ENCODE measurements at regions not wholly inside any gene's neighbourhood (a gene's known extent, or its start where the extent isn't known, plus 50 kb on each side); places are given as distances from the start of the nearest gene placed in this dataset.

DNA sequence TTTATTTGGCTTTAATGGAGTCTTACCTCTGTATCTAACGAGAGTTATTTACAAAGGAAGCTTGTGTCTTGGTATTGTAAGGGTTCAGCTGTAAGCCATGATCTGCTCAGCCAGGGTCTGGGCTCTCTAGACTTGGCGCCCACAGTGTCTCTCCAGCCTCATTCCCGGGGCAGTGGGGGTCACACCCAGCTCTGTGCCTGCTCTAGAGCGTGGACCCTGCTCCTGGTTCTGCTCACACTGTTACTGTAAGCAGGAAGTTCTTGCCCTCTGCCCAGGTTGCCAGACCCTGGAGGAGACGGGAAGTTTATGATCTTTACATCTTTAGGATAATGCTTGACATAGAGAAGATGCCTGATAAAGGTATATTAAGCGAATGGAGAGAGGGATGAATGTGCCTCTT is 235.7 kb downstream of the PTTG2 start:
- Histone ChIP-seq H3K23ac (ENCODE audit: low read length) (no peak overlapping the region), H3K79me1 (ENCODE audit: low read length) (no peaks in the 10 kb centered on the region), H4K8ac (ENCODE audit: low read depth, low read length) (no peak overlapping the region), H3K27ac (ENCODE audit: low read depth, low read length) (no peak overlapping the region), H3K79me2 (ENCODE audit: control insufficient read depth, insufficient read depth, low read length) (no peaks in the 10 kb centered on the region), H3K27me3 (ENCODE audit: insufficient read depth, low read length, poor library complexity) (no peaks in the 10 kb centered on the region), H3K9ac (ENCODE audit: low read length) (no peak overlapping the region), H2BK5ac (ENCODE audit: low read length) (no peak overlapping the region), H3K56ac (ENCODE audit: low read length) (no peak overlapping the region), H3K18ac (ENCODE audit: low read length) (no peak overlapping the region), H3K4ac (ENCODE audit: low read depth, low read length) (no peak overlapping the region), H4K5ac (ENCODE audit: low read length) (no peak overlapping the region), H3K36me3 (ENCODE audit: control insufficient read depth, insufficient read depth, low read length) (no peaks in the 10 kb centered on the region), H3K4me1 (ENCODE audit: control insufficient read depth, low read depth, low read length) (no peaks in the 10 kb centered on the region), H3K4me3 (ENCODE audit: low read length) (no peak overlapping the region), H2AK5ac (ENCODE audit: low read length) (no peak overlapping the region), H2BK15ac (replicated peaks; ENCODE audit: low read depth) (no peak overlapping the region), H2BK120ac (ENCODE audit: low read depth, low read length) (no peak overlapping the region), H3K4me2 (ENCODE audit: low read length) (no peak overlapping the region)
- no CpG with 5 or more reads among the region's 6 CpGs for WGBS (ENCODE audit: extremely low coverage, insufficient coverage, low lambda C conversion rate)
- no peak for DNase-seq

DNA sequence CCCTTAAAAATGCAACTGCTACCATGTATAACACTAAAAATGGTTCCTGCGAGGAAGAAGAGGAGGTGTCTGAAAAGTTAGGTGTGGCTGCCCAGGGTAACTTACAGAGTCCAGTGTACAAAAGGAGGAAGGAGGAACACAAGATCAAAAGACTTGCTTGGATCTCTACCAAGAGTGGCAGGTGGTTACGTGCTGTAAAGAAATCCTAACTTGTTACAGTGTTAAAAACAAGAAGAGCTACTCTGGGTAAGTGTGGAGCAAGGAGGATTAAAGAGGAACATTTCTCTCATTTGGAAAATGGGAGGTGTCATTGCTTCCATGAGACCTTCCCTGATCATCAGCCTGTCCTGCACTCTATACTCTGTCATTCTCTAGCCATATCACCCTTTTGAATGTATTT is 242.0 kb downstream of the PTTG2 start:
- Histone ChIP-seq H3K23ac (ENCODE audit: low read length) (no peak overlapping the region), H3K4me3 (ENCODE audit: low read length) (no peak overlapping the region), H2BK120ac (ENCODE audit: low read depth, low read length) (no peak overlapping the region), H2AK5ac (ENCODE audit: low read length) (no peak overlapping the region), H2BK15ac (replicated peaks; ENCODE audit: low read depth) (no peak overlapping the region), H3K27ac (ENCODE audit: low read depth, low read length) (no peak overlapping the region), H3K36me3 (ENCODE audit: control insufficient read depth, insufficient read depth, low read length) (no peaks in the 10 kb centered on the region), H3K4ac (ENCODE audit: low read depth, low read length) (no peak overlapping the region), H3K56ac (ENCODE audit: low read length) (no peak overlapping the region), H4K5ac (ENCODE audit: low read length) (no peak overlapping the region), H3K79me2 (ENCODE audit: control insufficient read depth, insufficient read depth, low read length) (no peaks in the 10 kb centered on the region), H4K8ac (ENCODE audit: low read depth, low read length) (no peak overlapping the region), H3K4me1 (ENCODE audit: control insufficient read depth, low read depth, low read length) (no peaks in the 10 kb centered on the region), H2BK5ac (ENCODE audit: low read length) (no peak overlapping the region), H3K9ac (ENCODE audit: low read length) (no peak overlapping the region), H3K27me3 (ENCODE audit: insufficient read depth, low read length, poor library complexity) (no peaks in the 10 kb centered on the region), H3K18ac (ENCODE audit: low read length) (no peak overlapping the region), H3K4me2 (ENCODE audit: low read length) (no peak overlapping the region), H3K79me1 (ENCODE audit: low read length) (no peaks in the 10 kb centered on the region)
- no CpG with 5 or more reads among the region's 2 CpGs for WGBS (ENCODE audit: extremely low coverage, insufficient coverage, low lambda C conversion rate)
- no peak for DNase-seq

- Histone ChIP-seq H3K79me2 (ENCODE audit: control insufficient read depth, insufficient read depth, low read length) (no peaks in the 10 kb centered on the region), H3K18ac (ENCODE audit: low read length) (no peak overlapping the region), H4K5ac (ENCODE audit: low read length) (no peak overlapping the region), H3K27ac (ENCODE audit: low read depth, low read length) (no peak overlapping the region), H2BK5ac (ENCODE audit: low read length) (no peak overlapping the region), H3K4me1 (ENCODE audit: control insufficient read depth, low read depth, low read length) (no peaks in the 10 kb centered on the region), H2AK5ac (ENCODE audit: low read length) (no peak overlapping the region), H3K9ac (ENCODE audit: low read length) (no peak overlapping the region), H3K4me2 (ENCODE audit: low read length) (no peak overlapping the region), H2BK120ac (ENCODE audit: low read depth, low read length) (no peak overlapping the region), H3K23ac (ENCODE audit: low read length) (no peak overlapping the region), H3K36me3 (ENCODE audit: control insufficient read depth, insufficient read depth, low read length) (no peaks in the 10 kb centered on the region), H2BK15ac (replicated peaks; ENCODE audit: low read depth) (no peak overlapping the region), H3K27me3 (ENCODE audit: insufficient read depth, low read length, poor library complexity) (no peaks in the 10 kb centered on the region), H3K4ac (ENCODE audit: low read depth, low read length) (no peak overlapping the region), H4K8ac (ENCODE audit: low read depth, low read length) (no peak overlapping the region), H3K79me1 (ENCODE audit: low read length) (no peaks in the 10 kb centered on the region), H3K56ac (ENCODE audit: low read length) (no peak overlapping the region), H3K4me3 (ENCODE audit: low read length) (no peak overlapping the region)
- no peak for DNase-seq
- WGBS (ENCODE audit: extremely low coverage, insufficient coverage, low lambda C conversion rate) = no CpG with 5 or more reads among the region's 3 CpGs
Observed at GRCh38 chr4:38203609-38204008, 243.4 kb downstream of the PTTG2 start.

DNA sequence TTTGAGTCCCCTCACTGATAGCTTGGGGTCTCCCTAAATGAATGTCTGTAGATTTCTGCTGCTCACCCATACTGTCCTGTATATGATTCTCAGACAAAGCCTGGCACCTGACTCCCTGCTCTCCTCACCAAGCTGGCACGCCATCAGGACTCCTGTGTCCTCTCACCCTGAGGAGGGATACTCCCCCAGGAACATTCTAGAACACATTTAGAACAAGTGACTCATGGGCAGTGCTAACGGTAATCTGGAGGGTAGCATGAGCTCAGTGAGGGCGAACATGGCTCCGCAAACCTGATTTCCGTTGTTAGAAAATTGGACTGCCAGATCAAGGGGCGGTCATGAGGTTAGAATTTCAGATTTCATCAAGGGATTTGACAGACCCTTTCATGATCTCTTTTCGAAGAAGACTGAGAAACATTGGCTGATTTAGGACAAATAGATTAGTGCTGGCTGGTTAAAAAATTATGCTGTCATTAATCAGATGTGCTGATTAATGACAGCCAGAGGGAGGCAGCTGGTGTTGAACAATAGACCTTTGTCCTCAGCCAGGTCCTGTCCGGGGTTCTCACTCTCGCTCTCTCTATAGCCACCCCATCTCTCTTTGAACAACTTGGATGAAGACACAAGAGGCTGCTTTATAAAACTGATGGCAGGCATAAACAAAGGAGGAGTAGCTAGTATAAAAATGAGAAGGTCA is 244.3 kb downstream of the PTTG2 start:
- H3K79me1 ChIP-seq (ENCODE audit: low read length) = no peaks in the 10 kb centered on the region
- H3K79me2 ChIP-seq (ENCODE audit: control insufficient read depth, insufficient read depth, low read length) = no peaks in the 10 kb centered on the region
- WGBS (ENCODE audit: extremely low coverage, insufficient coverage, low lambda C conversion rate) = no CpG with 5 or more reads among the region's 9 CpGs
- no peak overlapping the region for H4K8ac ChIP-seq (ENCODE audit: low read depth, low read length)
- no peak overlapping the region for H2BK5ac ChIP-seq (ENCODE audit: low read length)
- H2BK120ac ChIP-seq (ENCODE audit: low read depth, low read length) = no peak overlapping the region
- no peak overlapping the region for H3K23ac ChIP-seq (ENCODE audit: low read length)
- H3K18ac ChIP-seq (ENCODE audit: low read length) = no peak overlapping the region
- H4K5ac ChIP-seq (ENCODE audit: low read length) = no peak overlapping the region
- no peak overlapping the region for H2AK5ac ChIP-seq (ENCODE audit: low read length)
- H3K27me3 ChIP-seq (ENCODE audit: insufficient read depth, low read length, poor library complexity) = no peaks in the 10 kb centered on the region
- no peak for DNase-seq
- H3K9ac ChIP-seq (ENCODE audit: low read length) = no peak overlapping the region
- no peak overlapping the region for H3K56ac ChIP-seq (ENCODE audit: low read length)
- H3K4me2 ChIP-seq (ENCODE audit: low read length) = no peak overlapping the region
- H3K27ac ChIP-seq (ENCODE audit: low read depth, low read length) = no peak overlapping the region
- no peak overlapping the region for H2BK15ac ChIP-seq (replicated peaks; ENCODE audit: low read depth)
- no peak overlapping the region for H3K4ac ChIP-seq (ENCODE audit: low read depth, low read length)
- H3K36me3 ChIP-seq (ENCODE audit: control insufficient read depth, insufficient read depth, low read length) = no peaks in the 10 kb centered on the region
- no peak overlapping the region for H3K4me3 ChIP-seq (ENCODE audit: low read length)
- no peaks in the 10 kb centered on the region for H3K4me1 ChIP-seq (ENCODE audit: control insufficient read depth, low read depth, low read length)

- no peak for DNase-seq
- H2BK120ac ChIP-seq (ENCODE audit: low read depth, low read length) = no peak overlapping the region
- no peak overlapping the region for H4K5ac ChIP-seq (ENCODE audit: low read length)
- H3K4me1 ChIP-seq (ENCODE audit: control insufficient read depth, low read depth, low read length) = no peaks in the 10 kb centered on the region
- no peak overlapping the region for H3K18ac ChIP-seq (ENCODE audit: low read length)
- H3K79me1 ChIP-seq (ENCODE audit: low read length) = no peaks in the 10 kb centered on the region
- no peak overlapping the region for H3K27ac ChIP-seq (ENCODE audit: low read depth, low read length)
- H3K36me3 ChIP-seq (ENCODE audit: control insufficient read depth, insufficient read depth, low read length) = no peaks in the 10 kb centered on the region
- H3K4me3 ChIP-seq (ENCODE audit: low read length) = no peak overlapping the region
- H3K79me2 ChIP-seq (ENCODE audit: control insufficient read depth, insufficient read depth, low read length) = no peaks in the 10 kb centered on the region
- H3K56ac ChIP-seq (ENCODE audit: low read length) = no peak overlapping the region
- no peak overlapping the region for H2BK15ac ChIP-seq (replicated peaks; ENCODE audit: low read depth)
- H3K4me2 ChIP-seq (ENCODE audit: low read length) = no peak overlapping the region
- no peak overlapping the region for H3K4ac ChIP-seq (ENCODE audit: low read depth, low read length)
- no CpG with 5 or more reads among the region's 3 CpGs for WGBS (ENCODE audit: extremely low coverage, insufficient coverage, low lambda C conversion rate)
- H3K9ac ChIP-seq (ENCODE audit: low read length) = no peak overlapping the region
- no peak overlapping the region for H2BK5ac ChIP-seq (ENCODE audit: low read length)
- H4K8ac ChIP-seq (ENCODE audit: low read depth, low read length) = no peak overlapping the region
- no peaks in the 10 kb centered on the region for H3K27me3 ChIP-seq (ENCODE audit: insufficient read depth, low read length, poor library complexity)
- H2AK5ac ChIP-seq (ENCODE audit: low read length) = no peak overlapping the region
- no peak overlapping the region for H3K23ac ChIP-seq (ENCODE audit: low read length)
Observed at GRCh38 chr4:38205261-38205660, 245.1 kb downstream of the PTTG2 start.

- Histone ChIP-seq H3K27ac (ENCODE audit: low read depth, low read length) (no peak overlapping the region), H3K79me1 (ENCODE audit: low read length) (no peaks in the 10 kb centered on the region), H3K79me2 (ENCODE audit: control insufficient read depth, insufficient read depth, low read length) (no peaks in the 10 kb centered on the region), H3K4ac (ENCODE audit: low read depth, low read length) (no peak overlapping the region), H4K5ac (ENCODE audit: low read length) (no peak overlapping the region), H3K9ac (ENCODE audit: low read length) (no peak overlapping the region), H3K56ac (ENCODE audit: low read length) (no peak overlapping the region), H3K4me1 (ENCODE audit: control insufficient read depth, low read depth, low read length) (no peaks in the 10 kb centered on the region), H2BK5ac (ENCODE audit: low read length) (no peak overlapping the region), H3K36me3 (ENCODE audit: control insufficient read depth, insufficient read depth, low read length) (no peaks in the 10 kb centered on the region), H2BK15ac (replicated peaks; ENCODE audit: low read depth) (no peak overlapping the region), H3K4me2 (ENCODE audit: low read length) (no peak overlapping the region), H2BK120ac (ENCODE audit: low read depth, low read length) (no peak overlapping the region), H2AK5ac (ENCODE audit: low read length) (no peak overlapping the region), H3K18ac (ENCODE audit: low read length) (no peak overlapping the region), H3K4me3 (ENCODE audit: low read length) (no peak overlapping the region), H4K8ac (ENCODE audit: low read depth, low read length) (no peak overlapping the region), H3K27me3 (ENCODE audit: insufficient read depth, low read length, poor library complexity) (no peaks in the 10 kb centered on the region), H3K23ac (ENCODE audit: low read length) (no peak overlapping the region)
- DNase-seq = no peak
- no CpG with 5 or more reads among the region's 2 CpGs for WGBS (ENCODE audit: extremely low coverage, insufficient coverage, low lambda C conversion rate)
Observed at GRCh38 chr4:38207110-38207457, 246.9 kb downstream of the PTTG2 start.
